Amygdala (tissue), 56 donors: ENCODE measurements at regions not wholly inside any gene's neighbourhood (a gene's known extent, or its start where the extent isn't known, plus 50 kb on each side); places are given as distances from the start of the nearest gene placed in this dataset.
"Not testable (repeated sequence)": the region's sequence is repeated elsewhere in the genome, so short reads cannot be mapped to it uniquely, and the experiment has no call there.

Experiments
- DNase-seq, 56 donors: peaks; one replicate each; lab custom pipeline; 2025; lab: John Stamatoyannopoulos, UW

- DNase-seq: no peak
Observed at GRCh38 chr13:39803156-39803555, 147.7 kb downstream of the COG6 start.

- DNase-seq: no peak
Observed at GRCh38 chr13:39803851-39804250, 148.4 kb downstream of the COG6 start.

- DNase-seq: no peak
Observed at GRCh38 chr13:39804332-39805210, 149.1 kb downstream of the COG6 start.

DNA sequence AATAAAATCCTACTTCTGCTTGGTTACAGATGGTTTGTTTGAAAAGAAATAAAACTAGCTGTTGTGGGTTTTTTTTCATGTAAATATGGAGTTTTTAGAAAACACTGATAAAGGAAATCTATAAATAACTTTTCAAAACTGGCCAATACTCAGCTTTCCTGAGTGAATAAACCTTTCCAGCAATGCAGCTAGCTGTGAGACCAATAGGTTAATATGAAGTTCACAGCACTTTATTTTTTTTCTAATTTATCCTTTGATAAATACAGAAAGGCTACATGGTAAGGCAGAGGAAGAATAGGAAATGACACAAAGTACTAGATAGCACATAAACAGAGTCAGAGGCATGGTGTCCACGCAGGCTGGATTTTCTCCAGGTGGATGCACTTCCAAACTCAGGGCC is 154.0 kb downstream of the COG6 start:
- DNase-seq: no peak

DNA sequence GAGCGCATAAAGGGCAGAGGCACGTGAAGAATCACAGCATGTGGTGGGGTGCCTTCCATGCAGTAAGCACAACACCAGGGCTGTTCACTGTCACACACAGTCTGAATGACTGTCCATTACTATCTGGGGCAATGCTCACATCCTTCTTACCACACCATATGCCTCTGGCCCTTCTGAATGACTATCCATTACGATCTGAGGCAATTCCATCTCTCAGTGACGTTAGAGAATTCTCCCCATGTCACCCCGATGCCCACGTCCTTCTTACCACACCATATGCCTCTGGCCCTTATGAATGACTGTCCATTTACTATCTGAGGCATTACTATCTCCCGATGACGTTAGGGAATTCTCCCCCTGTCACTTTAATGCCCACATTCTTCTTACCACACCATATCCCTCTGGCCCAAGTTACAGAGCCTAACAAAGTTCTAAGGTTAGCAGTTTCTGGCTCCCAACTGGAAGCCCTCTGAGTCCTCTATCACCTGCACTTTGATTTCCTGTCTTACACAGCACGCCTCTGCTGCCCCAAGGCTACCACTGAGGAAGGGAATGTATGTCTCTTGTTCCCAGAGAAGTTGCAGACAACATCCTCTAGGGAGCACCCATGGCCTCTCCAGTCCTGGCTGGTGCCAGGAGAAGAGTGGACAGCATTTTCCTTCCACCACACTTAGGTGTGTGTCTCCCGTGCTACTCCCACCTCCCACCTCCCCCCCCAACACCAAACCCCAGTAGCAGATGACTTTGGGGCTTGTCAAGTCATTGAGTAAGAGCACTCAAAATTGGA is 154.8 kb downstream of the COG6 start:
- no peak for DNase-seq

DNA sequence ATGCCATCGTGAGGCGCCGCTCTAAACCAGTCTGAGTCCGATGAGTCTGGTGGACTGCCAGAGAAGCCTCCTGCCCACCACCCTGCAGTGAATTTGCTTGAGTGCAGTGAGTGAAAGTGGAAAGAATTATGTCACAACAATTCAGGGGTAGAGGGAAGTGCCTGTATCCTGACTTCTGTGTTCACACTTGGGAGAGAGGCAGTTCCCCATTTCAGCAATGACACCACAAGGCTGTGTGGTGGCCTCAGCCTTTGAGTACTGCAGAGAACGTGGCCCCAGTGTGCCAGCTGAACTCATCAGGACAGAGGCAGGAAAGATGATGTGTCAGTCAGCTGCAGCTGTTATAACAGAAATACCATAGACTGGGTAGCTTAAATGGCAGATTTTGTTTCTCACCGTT is 155.6 kb downstream of the COG6 start:
- DNase-seq: no peak

- DNase-seq: no peak
Observed at GRCh38 chr13:39811696-39812095, 156.2 kb downstream of the COG6 start.

DNA sequence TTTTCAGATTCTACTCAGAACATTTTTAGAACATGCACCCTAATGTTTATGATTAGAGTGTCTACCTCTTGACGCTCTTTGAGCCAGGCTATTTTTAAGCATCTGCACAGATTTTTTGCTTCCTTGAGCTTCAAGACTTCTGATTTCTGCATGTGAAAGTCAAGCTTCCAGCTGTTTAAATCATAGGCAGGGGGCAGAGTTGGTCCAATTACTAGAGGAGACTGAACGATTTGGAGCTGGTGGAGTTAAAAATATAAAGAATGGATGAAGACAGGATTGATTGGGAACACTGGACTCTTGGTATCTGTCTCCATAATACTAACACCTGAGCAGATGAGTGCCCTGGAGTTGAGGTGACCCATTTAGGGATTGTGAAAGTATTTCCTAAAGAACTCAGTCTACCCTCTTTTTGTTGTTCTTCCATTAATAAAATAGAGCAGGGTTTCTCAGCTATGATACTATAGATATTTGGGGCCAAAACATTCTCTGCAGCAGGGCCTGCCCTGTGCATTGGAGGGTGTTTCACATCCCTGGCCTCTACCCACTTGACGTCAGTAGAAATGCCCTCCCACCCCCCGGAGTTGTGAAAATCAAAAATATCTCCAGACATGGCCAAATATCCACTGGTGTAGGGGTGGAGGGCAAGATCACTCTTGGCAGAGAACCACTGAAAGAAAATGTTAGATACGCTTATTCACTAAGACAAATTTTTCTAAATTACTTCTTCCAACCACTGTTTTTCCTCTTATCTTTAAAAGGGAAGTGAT is 160.1 kb downstream of the COG6 start:
- DNase-seq: no peak

- DNase-seq: no peak
Observed at GRCh38 chr13:39816936-39817335, 161.5 kb downstream of the COG6 start.

GRCh38 chr13:39818953-39819352 is 163.5 kb downstream of the COG6 start:
- no peak for DNase-seq

GRCh38 chr13:39820606-39821005 is 165.1 kb downstream of the COG6 start:
- DNase-seq: no peak

GRCh38 chr13:39821977-39822376 is 166.5 kb downstream of the COG6 start:
- no peak for DNase-seq

GRCh38 chr13:39822437-39822836 is 167.0 kb downstream of the COG6 start:
- DNase-seq: no peak

DNA sequence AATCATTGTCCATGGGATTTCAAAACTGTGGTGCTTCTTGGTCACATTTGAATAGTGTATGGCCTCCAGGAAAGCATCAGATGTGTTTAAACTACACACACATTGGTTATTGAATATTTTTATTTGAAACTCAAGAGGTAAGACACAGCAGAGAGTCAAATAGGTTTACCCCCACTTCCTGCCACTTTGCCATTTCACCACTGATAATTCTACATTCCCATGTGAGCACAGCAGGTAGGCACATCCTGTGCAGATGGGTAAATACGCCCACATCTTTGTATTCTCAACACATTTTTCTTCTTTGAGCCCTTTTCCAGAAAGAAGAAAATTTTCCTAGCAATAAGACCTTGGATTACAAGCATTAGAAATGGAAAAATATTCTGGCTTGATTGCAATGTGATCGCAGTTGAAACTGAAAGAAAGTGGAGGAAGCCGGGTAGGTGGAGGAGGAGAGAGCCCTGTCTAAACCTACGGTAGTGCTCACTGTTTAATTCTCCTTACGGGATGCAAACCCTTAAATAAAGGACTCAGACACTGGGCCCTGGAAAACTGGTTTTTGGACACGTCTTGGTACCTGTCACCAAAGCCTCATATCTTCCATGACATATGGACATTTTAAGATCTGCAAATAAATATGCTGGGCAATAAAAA is 167.7 kb downstream of the COG6 start:
- DNase-seq: no peak

DNA sequence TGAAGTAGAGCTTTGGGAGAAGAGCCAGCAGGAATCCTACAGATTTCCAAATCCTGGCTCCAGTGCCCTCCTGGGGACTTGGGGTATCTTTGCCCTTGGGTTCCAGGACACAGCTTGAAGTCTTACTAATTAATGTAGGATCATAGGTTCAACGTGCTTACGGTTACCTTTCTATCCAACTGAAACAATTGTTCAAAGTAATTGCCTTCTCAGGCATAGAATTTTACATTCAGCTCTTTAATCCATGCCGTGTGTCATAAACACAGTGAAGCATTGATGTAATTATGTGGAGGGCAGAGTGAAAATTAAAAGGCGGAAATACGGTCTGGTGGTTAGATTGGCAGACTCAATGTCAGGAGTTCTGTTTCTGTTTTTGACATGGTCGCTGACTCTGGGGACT is 170.4 kb downstream of the COG6 start:
- no peak for DNase-seq

DNA sequence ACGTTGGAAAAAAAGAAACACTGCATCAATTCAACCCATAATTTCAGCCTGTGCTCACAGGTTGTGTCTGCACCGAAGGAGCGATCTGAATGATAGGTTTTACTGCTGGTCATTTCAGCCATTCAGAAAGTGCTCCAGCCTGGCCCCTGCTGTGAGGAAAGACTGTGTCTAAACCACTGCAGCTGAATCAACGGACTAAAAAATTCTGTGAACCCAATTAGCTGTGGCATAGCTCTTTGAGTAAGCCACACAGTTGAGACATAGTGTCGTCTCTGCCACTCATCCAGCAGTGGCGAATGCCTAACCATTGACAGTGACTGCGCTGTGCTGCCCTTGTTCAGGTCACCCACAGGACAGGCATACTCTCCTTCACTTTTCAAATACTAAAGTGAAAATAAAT is 179.8 kb downstream of the COG6 start:
- no peak for DNase-seq

DNA sequence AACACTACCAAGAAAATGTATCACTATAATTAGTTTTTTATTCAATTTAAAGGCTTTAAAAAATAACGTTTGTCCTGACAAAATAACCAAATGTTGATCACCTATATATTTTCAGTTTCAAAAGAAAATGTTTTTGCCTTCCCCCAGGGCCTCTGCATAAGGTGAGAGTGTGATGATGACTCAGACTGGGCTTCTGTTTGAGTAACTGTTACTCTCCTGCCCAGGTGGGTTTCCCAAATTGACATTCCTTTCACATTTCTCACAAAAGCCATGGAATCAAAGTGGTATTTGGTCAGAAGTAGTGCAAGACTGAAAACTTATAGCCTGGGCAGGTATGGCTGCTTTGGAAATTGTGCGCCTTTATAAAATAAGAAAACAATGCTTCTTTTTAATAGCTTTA is 180.6 kb downstream of the COG6 start:
- no peak for DNase-seq

GRCh38 chr13:39837866-39838265 is 182.4 kb downstream of the COG6 start:
- not testable (repeated sequence) for DNase-seq

DNA sequence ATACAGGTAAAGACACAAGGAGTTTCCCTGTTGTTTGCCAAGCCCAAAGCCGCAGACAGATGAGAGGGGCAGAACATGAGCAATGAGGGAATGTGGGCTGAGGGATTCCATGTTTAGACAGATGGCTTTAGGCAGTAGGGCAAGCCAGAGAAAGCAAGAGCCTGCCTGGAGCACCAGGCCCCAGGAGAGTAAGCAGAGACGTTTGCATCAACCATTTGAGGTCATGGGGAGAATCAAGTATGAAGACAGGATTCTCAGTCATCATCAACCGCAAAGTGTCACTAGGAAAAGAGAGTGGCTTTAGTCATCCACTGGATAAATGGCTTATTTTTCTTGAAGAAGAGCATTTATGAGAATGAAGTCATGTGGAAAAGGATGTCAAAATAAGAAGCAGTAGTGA is 184.7 kb downstream of the COG6 start:
- no peak for DNase-seq

- no peak for DNase-seq
Observed at GRCh38 chr13:39847336-39847735, 191.9 kb downstream of the COG6 start.

- no peak for DNase-seq
Observed at GRCh38 chr13:39855236-39855635, 199.8 kb downstream of the COG6 start.
